ENCODE measurements at regions not wholly inside any gene's neighbourhood (a gene's known extent, or its start where the extent isn't known, plus 50 kb on each side); places are given as distances from the start of the nearest gene placed in this dataset.

- no peak for DNase-seq
Measured at GRCh38 chr10:118838364-118838763, 83.6 kb upstream of the CACUL1 start.

GRCh38 chr10:118839348-118839747 lies 84.6 kb upstream of the CACUL1 start:
- DNase-seq, result no peak

- DNase-seq, result no peak
Measured at GRCh38 chr10:118840071-118840775, 85.5 kb upstream of the CACUL1 start.

- DNase-seq, result no peak
Measured at GRCh38 chr10:118840776-118841468, 86.2 kb upstream of the CACUL1 start.

- no peak for DNase-seq
Measured at GRCh38 chr10:118841881-118842605, 87.3 kb upstream of the CACUL1 start.

- DNase-seq, result no peak
Measured at GRCh38 chr10:118842843-118843624, 88.3 kb upstream of the CACUL1 start.

GRCh38 chr10:118843647-118844265 lies 89.0 kb upstream of the CACUL1 start:
- no peak for DNase-seq

- DNase-seq, result no peak
Measured at GRCh38 chr10:118844731-118845521, 90.2 kb upstream of the CACUL1 start.

- no peak for DNase-seq
Measured at GRCh38 chr10:118845776-118846175, 91.0 kb upstream of the CACUL1 start.

- peak; percentile 4 to 73 for DNase-seq
Measured at GRCh38 chr10:118850418-118851061, 95.8 kb upstream of the CACUL1 start.

GRCh38 chr10:118851062-118852035 lies 96.6 kb upstream of the CACUL1 start:
- no peak for DNase-seq

- no peak for DNase-seq
Measured at GRCh38 chr10:118853916-118854315, 99.1 kb upstream of the CACUL1 start.

- DNase-seq, result no peak
Measured at GRCh38 chr10:118856106-118856505, 101.3 kb upstream of the CACUL1 start.

- DNase-seq, result no peak
Measured at GRCh38 chr10:118865998-118866693, 111.4 kb upstream of the CACUL1 start.

- no peak for DNase-seq
Measured at GRCh38 chr10:118867768-118868167, 113.0 kb upstream of the CACUL1 start.

- no peak for DNase-seq
Measured at GRCh38 chr10:118868589-118868988, 113.8 kb upstream of the CACUL1 start.

- DNase-seq, result peak in 1 of 2 experiments; percentile 1
Measured at GRCh38 chr10:118870467-118871243, 115.9 kb upstream of the CACUL1 start.

- DNase-seq, result no peak
Measured at GRCh38 chr10:118871244-118871865, 116.6 kb upstream of the CACUL1 start.
